GM18505 (cell line): ENCODE measurements at regions not wholly inside any gene's neighbourhood (a gene's known extent, or its start where the extent isn't known, plus 50 kb on each side); places are given as distances from the start of the nearest gene placed in this dataset.

ENCODE experiments used
- ATAC-seq: cut with Tn5 transposase; IDR thresholded peaks from one replicate; pipeline ENCODE4 v1.9.1; 2021; ENCODE audit not compliant: unreplicated experiment
- POLR2A ChIP-seq: IDR thresholded peaks from 4 replicates; pipeline ENCODE4 v1.6.1; 2011; ENCODE audit warnings: borderline replicate concordance; ENCODE audit not compliant: insufficient read depth, insufficient read length; ENCODE audit errors: extremely low read depth

DNA sequence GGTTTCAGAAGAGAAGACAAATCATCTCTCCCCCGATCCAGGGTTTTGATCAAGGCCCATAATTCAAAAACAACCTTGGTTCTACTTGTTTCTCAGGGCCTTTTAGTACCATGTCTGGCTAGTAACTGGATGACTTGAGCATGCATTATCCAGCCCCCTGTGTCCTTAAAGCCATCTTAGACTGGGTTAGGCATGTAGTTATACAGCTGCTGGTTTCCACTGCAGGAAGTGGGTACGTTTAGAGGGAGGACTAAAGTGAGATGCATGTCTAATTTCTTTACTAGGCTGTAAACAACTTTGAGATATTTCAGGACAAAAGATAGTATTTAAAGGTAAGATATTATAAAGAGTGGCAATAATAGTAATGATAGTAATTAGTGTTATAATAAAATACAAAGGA, 372.0 kb downstream of the PLK2 start:
- TF ChIP-seq POLR2A: no peak

DNA sequence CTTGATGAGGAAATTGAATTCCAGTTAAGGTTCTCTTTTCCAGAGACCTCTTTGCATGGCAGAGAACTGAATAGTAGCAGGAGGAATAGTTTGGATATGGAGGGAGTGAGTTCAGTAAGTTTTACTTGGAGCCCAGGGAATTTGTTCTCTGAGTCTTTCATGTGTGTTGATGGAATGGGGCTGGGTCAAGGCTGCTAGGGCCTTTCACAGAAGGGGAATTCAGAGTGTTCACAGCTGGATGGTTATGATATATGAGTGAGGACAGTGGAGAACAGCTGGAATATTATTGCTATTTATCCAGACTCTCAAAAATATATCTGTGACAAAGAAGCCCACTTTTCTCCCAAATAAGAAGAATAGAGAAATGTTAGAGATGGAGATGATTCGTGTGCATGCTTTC, 372.8 kb downstream of the PLK2 start:
- ATAC-seq: no peak
- no peak for TF ChIP-seq POLR2A

More for the DNA sequence above, 372.0 kb downstream of the PLK2 start:
- no peak for ATAC-seq

DNA sequence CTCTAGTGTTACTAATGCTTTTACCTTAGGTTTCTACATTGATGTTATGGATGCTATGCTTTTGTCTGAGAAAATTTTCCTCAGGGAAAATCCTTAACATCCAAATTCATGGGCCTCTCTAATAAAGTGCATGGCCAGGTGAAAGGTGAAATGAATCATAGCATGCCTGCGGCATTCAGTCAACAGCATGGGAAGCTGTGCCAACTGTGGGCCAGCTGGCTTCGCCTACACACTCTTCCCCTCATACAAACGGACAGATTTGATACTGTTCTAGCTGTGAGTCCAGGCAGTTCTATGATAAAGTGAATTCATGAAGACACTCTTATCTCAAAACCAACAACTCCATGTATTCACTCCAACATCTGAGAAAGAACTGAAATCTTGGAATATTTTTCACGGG, 374.1 kb downstream of the PLK2 start:
- no peak for TF ChIP-seq POLR2A
- no peak for ATAC-seq

DNA sequence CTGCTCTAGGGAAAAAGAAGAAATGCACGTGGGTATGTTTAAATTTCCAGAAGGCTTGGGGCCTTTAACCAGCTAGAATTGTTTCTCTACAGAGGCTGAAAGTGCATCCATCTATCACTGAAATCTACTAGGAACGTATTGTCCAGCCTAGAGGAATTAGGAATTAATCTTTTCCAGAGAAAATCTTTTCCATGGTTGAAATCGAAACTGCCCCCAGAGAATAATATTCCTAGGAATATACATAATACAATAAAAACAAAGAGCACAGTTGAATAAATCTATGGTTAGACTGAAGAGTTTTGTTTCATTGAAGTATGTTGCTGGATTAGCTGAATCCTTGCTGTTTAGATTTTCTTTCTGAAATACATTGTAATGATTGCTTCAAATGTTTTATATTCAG, 378.5 kb downstream of the PLK2 start:
- no peak for TF ChIP-seq POLR2A
- ATAC-seq: no peak

DNA sequence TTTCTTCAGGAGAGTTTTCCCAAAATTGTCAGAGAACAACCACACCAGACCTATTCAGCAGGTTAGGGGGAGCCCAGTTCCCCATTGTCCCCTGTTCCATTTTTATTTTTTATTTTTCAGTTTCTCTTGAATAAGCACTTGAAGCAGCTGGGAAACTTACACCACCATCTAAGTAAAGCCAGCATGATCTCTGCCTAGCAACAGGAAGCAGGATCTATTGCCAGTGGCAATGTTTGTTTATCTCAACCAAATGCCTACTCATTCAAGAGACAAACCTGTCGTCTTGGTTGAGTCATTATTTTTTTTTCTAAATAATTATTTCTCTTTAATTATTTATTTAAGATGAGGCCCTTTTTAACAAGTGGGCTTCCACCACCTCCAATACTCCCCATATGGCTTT, 379.3 kb downstream of the PLK2 start:
- no peak for TF ChIP-seq POLR2A
- no peak for ATAC-seq

DNA sequence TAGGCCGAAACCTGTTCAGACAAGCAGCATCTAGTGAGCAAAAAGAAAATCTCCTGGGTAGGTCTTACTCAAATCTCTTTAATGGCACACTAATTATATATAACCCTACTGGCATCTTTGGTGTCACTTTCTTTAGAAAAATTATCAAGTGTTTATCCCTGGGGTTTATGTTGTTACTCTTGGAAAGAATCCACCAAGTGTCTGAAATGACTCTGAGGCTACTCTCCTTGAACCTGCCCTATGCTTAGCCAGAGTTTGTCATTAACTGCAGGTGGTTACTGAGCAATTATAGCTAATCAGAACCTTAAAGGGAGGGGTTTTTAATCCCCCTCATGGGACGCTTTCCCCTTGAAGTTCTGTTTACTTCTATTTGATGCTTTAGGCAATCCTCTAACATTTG, 381.9 kb downstream of the PLK2 start:
- no peak for ATAC-seq
- TF ChIP-seq POLR2A: no peak

DNA sequence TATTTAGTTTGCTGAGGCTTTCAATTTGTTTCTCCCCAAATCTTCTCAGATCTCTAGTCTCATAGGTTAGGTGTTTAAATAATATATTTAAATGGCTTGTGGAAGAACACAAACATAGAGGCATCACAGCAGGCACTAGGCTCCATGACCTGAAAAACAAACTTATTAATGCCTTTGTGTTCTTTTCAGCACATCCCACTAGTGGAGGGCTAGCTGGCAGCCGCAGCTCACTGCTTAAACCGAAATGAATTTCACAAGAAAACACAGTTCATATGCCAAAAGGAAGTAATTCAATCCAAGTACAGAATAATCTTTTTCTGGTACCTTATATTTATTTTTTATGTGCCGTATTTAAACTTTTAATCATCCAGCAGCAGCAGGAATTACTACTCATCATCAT, 382.5 kb downstream of the PLK2 start:
- no peak for TF ChIP-seq POLR2A
- ATAC-seq: no peak

DNA sequence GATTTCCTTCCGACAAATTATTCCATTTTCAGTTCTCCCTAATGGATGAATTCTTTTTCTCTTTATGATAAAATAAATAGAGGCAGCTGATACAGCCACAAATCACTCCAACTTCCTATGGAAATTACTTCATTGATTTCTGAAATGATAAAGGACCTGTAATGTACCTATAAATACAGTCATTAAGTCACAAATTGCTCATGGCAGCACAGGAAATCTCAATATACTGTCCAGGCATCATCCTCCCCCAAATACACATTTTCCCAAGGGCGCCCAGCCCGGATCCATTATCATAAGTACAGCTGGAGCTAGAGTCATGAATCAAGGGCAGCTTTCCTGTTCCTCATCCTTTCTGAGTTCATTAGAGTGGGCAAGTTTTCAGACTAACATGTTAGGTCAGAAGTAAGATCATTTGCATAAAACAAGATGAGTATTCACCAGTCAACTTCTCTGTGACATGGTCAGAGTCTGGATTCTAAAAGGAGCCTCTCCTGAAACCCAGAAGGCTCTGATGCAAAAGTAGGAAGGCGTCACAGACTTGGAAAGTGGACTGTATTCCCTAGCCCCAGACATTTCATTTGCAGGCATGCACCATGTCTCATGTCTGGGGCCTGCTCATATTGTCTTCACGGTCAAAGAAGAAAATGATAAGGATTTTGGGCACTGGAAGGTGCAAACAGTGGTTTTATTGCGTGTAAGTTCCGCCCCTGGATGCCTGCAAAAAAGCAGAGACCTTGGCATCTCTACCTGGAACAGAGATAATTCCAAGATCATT, 383.2 kb downstream of the PLK2 start:
- ATAC-seq: no peak
- no peak for TF ChIP-seq POLR2A

DNA sequence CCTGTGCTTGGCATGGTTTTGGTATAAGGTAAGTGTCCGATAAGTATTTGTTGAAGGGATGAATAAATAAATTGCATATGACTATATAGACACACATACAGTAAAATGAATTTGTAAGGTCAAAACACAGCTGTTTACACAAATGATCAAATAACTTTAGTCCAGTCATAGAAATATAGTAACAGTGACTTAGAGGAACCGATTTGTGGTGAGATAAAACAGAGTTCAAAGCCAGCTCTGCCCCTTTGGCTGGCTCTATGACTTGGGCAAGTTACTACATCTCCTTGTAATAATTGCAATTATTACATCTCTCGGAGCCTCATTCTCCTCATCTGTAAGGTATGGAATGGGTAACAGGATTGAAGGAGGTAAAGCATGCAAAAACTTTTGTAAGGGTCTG, 384.0 kb downstream of the PLK2 start:
- no peak for ATAC-seq
- no peak for TF ChIP-seq POLR2A

DNA sequence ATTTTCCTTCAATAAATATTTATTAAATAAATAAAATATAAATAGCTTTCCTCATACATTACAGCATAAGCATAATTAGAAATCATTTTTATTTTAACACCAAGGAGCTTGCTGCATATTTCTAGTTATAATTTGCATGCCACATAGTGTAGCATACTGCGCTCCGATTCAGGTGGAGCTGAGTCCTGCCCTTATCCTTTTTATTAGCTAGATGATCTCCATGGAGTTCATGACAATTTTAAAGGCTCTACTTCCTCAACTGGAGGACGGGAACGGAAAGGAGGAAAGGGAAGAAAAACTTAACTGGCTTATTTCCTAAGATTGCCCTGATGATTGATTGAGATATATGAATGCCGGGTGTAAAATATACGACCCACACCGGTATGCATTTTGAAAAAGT, 385.2 kb downstream of the PLK2 start:
- ATAC-seq: no peak
- TF ChIP-seq POLR2A: no peak

DNA sequence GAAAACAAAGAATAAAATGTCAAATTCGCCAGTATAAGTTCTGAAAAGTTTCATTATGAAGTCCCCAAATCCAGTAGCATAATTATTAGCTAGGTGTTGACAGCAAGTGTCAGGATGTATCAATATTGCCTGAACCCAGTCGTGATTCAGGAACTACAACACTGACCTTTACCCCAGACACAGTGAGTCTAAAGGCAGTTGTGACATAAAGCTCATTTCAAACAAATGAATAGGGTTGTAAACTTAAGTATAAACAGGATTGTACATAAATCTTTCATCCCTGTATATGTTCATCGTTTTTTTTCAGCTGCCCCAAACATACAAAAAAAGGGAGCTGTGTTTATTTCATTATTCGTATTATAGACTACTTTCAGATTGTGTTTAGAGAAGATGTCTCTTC, 385.7 kb downstream of the PLK2 start:
- no peak for TF ChIP-seq POLR2A
- no peak for ATAC-seq

DNA sequence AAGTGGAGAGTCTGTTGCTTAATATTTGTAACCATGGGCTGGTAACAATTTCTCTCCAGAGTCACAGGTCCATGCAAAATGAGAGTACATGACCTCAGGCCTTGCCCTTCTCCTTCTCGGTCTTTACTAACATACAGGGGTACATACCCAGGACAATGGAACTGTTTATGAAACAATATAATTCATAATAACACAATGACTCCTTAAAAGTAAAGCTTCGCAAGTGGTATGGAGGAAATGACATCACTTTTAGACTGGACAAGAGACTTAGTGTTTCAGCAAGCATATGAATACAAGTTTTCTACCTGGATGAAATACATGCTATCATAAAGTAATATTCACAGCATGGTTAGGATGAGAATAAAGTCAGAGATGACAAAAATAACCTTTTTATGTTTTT, 386.6 kb downstream of the PLK2 start:
- no peak for ATAC-seq
- no peak for TF ChIP-seq POLR2A

DNA sequence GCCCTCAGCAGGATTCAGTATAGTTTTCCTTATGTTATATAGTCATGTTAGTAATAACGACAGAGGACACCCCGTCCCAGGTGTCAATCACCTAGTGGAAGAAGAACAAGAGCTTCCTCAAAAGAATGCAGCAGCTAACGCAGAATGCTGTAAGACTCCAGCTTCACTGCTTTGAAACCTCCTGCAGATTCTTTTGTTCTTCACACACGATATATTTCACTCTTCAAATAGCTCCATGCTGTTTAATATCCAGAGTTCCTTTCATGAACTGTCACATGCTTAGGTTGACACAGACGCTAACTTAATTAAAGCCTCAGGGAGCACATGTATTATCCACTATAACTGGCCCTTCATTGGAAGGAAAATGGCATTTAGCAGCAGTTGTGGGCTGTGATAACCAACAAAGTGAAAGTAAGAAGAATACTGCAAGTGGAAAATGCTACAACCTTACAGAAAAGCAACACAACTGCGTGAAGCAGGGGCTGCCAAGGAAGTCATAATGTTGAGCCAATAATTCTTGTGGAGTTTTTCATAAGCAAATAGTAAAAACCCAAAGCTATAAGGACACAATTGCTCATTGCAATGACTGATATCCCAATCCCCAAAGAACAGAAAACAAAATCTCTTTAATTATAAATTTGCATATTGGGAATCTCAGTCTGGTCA, 387.5 kb downstream of the PLK2 start:
- no peak for ATAC-seq
- TF ChIP-seq POLR2A: no peak

DNA sequence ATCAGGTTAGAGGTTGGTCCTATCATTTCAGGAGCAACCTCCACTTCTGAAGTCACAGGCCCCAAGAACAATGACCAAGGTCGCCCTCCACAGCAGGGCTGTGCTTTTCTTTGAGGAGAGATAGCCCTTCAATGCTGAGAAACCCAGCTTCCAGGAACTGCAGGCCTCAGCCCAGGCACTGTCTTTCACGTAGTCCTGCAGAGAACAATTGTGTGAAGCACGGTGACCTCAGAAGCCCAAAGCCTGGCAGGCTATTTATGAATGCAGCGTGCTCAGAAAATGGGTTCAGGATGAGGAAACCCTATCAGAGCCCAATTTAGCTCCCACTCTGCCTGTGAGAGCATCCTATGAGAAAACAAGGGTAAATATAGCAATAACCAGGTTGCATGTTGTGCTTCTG, 388.3 kb downstream of the PLK2 start:
- no peak for ATAC-seq
- TF ChIP-seq POLR2A: no peak

DNA sequence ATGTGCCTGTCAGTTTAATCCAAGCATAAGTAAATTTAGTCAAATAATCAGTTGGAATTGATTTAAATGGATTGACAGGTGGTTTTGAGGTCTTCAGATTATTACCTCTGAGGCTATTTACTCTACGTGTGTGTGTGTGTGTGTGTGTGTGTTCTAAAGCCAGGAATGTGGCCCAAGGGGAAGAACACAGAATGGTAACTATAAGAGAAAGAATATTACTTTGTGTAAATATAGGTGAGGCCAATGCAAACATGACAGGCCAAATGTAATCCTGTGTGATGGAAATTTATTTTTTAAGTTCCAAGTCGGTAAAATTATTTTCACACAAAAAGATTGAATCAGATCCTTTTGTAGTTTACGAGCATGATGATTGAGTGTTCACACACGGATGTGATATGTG, 390.0 kb downstream of the PLK2 start:
- no peak for ATAC-seq
- TF ChIP-seq POLR2A: no peak

DNA sequence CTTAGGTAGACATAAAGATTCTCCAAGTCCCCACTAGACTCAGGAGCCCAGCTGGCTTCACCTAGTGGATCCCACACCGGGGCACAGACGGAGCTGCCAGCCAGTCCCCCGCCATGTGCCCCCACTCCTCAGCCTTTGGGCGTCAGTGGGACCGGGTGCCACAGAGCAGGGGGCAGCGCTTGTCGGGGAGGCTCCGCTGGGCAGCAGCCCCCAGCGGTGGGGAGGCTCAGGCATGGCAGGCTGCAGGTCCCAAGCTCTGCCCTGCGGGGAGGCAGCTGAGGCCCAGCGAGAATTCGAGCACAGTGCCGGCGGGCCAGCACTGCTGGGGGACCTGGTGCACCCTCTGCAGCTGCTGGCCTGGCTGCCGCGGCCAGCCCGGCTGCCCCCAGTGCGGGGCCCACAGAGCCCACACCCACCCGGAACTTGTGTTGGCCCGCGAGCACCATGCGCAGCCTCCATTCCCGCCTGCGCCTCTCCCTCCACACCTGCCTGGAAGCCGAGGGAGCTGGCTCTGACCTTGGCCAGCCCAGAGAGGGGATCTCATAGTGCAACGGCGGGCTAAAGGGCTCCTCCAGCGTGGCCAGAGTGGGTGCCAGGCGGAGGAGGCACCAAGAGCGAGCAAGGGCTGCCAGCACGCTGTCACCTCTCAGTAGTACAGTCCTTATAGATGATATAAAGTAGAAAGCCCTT, 390.7 kb downstream of the PLK2 start:
- no peak for TF ChIP-seq POLR2A
- no peak for ATAC-seq
